ENCODE measurements at regions not wholly inside any gene's neighbourhood (a gene's known extent, or its start where the extent isn't known, plus 50 kb on each side); places are given as distances from the start of the nearest gene placed in this dataset.
A peak's percentile ranks its signal among the peaks of the same experiment; 100 is the strongest.
"Not testable (repeated sequence)": the region's sequence is repeated elsewhere in the genome, so short reads cannot be mapped to it uniquely, and the experiment has no call there.

DNA sequence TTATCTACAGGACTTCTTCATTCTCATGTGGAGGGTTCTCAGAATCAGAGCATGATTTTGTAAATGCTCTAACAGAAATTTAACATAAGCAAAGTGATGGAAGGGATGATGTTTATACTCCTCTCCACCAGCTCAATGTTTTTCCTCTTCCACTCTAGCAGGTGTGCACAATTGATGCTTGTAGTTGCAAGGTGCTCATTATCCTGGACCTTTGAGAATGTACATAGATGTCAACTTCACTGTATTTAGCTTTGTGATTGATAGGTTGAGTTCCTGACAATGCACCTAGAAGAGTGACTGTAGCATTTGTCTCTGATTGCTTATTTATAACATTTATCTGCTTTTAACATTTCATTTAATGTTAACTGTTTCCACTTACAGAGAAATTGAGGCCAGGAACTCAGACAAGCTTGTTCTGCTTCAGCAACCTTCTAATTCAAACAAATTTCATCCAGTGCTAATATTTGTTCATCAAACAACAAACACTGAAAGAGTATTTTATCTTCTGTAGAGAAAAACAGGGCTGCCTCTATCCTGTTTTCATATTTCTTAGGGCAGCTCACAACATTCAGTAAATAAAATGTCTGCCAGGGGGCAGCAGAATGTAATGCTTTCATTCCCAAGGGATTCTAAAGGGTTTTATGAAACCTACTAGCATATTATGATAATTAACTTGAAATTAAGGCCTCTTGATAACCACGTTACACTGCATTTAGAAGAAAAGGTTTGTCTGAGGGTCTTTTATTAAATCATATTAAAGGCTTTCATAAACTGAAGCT is 127.9 kb upstream of the NOL4 start:
- peak; percentile 6 for DNase-seq (ENCODE audit: low spot score)

DNA sequence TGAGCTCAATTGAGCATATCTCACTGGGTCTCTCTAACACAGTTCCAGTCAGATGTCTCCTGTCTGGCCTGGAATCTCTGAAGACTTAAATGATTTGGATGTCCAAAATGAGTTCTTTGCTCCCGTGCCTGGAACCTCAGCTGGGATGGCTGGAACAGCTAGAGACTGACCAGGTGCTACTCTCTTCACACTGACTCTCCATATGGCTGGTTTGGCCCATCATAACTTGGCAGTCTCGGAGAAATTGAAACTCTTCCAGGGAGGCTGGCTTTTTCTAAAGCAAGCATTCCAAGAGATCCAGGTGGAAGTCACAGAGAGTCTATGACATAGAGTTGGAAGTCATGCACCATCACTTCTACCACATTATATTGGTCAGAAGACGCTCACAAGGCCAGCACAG is 129.6 kb upstream of the NOL4 start:
- DNase-seq (ENCODE audit: low spot score) = no peak

- DNase-seq (ENCODE audit: low spot score) = no peak
Observed at GRCh38 chr18:34357944-34358580, 133.3 kb upstream of the NOL4 start.

DNA sequence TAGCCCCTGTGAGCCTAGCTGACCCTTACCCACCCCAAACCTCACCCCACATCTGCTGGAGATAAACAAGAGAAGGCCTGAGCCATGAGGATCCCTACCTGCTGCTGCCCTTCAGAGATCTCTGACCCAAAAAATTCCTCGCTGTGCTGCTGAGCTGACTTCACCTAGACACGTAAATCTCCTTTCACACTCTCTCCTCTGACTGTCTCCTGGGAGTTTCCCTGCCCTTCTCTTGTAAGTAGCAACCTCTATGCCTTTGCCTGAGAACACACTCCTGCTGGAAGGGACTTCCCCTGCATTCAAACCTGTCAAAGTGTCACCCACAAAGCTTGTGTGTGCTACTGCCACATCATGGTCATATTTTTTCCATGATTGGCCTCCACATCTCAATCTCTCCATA is 134.2 kb upstream of the NOL4 start:
- DNase-seq (ENCODE audit: low spot score) = no peak

DNA sequence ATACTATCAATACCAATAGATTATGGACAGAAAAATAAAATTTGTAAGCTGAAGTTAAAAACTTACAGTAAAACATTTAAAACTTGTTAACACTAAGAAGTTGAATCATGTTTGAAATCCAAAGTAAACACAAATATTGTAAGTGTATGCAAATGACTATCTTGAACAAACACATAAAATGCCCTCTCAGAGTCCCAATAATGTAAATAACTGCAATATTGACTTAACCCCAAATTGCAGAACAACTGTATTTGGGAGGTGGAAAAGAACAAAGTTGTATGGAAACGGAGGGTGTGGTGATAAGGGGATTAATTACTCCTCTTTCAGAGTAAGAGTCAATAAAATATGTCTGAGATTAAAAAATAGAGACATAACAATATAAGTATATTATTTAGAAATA is 140.0 kb upstream of the NOL4 start:
- no peak for DNase-seq (ENCODE audit: low spot score)

GRCh38 chr18:34370704-34371395 is 146.1 kb upstream of the NOL4 start:
- no peak for DNase-seq (ENCODE audit: low spot score)

- DNase-seq (ENCODE audit: low spot score) = no peak
Observed at GRCh38 chr18:34380326-34380725, 155.6 kb upstream of the NOL4 start.

DNA sequence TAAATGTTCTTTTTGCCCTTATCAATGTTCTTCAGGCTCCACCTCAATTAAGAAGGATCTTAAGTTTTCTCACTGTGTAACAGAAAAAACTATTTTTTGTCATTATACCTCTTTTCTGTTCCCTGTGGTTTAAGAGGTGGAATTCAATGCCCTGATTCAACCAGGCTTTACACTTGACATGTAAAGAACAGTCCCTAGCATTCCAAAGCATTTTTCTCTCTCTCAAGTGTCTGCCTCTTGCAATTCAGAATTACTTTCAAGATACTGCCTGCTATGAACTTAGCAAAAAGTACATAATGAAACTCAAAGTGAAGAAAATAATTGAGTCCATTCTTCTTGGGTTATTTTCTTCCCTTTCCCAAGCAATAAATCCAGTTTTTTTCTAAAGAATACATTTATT is 160.6 kb upstream of the NOL4 start:
- no peak for DNase-seq (ENCODE audit: low spot score)

DNA sequence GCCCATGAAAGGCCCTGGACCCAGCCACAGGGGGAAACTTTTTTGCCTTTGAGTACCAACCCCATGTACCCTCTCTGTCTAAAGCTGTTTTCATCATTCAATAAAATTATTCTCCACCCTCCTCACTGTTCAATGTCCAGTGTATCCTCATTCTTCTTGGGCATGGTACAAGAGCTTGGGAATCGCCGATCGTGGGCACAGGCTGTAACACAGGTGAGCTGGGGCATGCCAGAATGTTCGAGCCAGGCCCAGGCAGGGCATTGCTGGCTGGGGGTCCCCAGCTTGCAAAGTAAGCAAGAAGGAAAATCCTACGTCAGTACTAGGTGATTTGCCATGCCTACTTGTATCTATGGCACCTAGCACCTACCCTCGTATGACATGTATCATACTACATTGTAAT is 162.1 kb upstream of the NOL4 start:
- DNase-seq (ENCODE audit: low spot score) = no peak

- no peak for DNase-seq (ENCODE audit: low spot score)
Observed at GRCh38 chr18:34397286-34397896, 172.7 kb upstream of the NOL4 start.

DNA sequence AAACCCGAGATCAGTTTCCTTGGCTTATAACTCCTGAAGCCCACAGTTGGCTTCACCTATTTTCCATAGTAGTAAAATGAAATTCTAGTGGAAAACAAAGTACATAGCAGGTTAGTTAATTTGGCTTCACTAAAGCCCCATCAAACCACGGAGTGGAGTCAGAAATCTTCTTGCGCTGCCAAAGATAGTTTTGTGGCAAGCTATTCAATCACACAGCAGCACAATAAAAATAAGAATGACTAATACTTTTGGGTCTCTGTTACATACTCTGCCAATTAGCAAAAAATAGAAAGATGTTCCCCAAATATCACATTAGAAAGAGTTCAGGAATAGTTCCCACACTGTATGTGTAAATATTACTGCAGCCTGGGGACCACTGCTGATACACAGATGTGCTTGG is 175.2 kb upstream of the NOL4 start:
- DNase-seq (ENCODE audit: low spot score) = no peak

GRCh38 chr18:34400834-34401233 is 176.1 kb upstream of the NOL4 start:
- no peak for DNase-seq (ENCODE audit: low spot score)

- no peak for DNase-seq (ENCODE audit: low spot score)
Observed at GRCh38 chr18:34401775-34402174, 177.1 kb upstream of the NOL4 start.

DNA sequence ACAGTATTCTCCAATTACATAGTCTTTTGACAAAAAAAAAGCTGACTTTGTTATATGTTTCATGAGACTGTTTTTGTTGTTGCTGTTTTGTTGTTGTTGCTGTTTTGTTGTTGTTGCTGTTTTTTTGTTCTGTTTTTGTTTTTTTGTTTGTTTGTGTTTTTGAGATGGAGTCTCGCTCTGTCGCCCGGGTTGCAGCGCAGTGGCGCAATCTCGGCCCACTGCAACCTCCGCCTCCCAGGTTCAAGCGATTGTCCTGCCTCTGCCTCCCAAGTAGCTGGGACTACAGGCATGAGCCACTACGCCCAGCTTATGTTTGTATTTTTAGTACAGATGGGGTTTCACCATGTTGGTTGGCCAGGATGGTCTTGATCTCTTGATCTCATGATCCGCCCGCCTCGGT is 182.8 kb upstream of the NOL4 start:
- not testable (repeated sequence) for DNase-seq (ENCODE audit: low spot score)

GRCh38 chr18:34411952-34412351 is 187.2 kb upstream of the NOL4 start:
- DNase-seq (ENCODE audit: low spot score) = no peak

DNA sequence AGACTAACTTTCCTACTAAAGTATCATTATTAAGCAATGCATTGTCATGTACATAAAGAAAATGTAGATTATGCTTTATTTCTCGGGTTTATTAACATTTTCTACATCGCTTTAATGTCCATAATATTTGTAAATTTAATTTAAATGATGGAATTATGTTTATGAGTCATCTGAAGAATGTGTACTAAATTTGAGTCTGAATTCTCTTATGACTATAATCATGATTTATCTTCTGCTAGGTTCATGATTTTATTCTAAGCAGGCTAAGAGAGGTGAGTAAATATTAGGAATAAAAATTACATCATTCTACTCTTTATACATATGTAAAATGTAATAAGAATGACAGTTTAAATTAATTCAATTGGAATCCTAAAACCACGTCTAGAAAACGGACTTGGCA is 206.3 kb upstream of the NOL4 start:
- no peak for DNase-seq (ENCODE audit: low spot score)

DNA sequence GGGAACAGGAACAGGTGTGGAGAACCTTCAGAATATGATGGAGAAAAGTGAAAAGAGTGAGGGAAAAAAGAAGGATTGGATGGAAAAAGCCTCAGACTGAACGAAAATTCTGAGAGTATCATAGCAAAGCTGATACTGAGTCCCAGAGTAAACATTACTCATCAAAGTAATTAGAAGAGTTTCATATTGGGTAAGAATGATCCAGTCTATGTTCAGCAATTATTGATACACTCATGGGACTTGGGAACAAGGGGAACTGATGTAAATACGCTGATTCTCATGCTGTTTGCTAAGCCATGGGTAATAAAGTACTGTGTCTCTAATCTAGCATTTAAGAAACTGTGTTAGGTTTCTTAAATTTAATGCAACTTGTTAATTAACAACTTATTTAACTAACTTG is 219.9 kb upstream of the NOL4 start:
- DNase-seq (ENCODE audit: low spot score) = no peak

DNA sequence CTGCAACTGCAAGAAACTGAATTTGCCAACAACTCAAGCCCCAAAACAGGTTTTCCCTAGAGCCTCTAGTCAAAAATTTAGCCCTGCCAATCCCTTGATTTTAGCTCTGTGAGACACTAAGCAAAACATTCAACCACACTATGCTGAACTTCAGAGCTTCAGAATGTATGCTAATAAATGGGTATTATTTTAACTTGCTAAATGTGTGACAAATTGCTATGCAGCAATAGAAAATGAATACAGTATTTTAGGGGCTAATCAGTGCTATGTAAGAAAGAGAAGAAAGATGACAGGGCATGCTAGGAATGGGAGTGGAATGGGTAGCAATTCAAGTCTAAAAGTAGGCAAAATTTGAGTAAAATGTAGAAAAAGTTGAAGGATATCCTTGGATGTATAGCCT is 223.9 kb upstream of the NOL4 start:
- DNase-seq (ENCODE audit: low spot score) = no peak

GRCh38 chr18:34457761-34458160 is 233.0 kb upstream of the NOL4 start:
- no peak for DNase-seq (ENCODE audit: low spot score)

GRCh38 chr18:34458410-34458977 is 233.8 kb upstream of the NOL4 start:
- DNase-seq (ENCODE audit: low spot score) = no peak

DNA sequence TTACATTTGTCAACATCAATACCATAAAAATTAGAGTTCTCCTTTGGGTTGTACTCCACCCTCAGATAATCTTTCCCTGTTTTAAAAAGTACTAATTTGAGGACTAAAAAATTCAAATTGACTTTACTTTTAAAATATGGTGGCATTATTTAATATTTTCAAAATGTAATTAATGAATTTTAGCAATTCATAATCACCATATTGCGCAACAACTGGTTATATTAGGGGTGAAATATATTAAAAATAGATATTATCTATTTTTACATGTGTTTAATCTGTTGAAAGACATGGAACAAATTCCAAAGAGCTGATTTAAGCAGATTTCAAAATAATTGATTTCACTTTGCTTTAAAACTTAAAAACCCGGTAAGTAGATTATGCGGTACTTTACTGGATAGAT is 236.6 kb upstream of the NOL4 start:
- no peak for DNase-seq (ENCODE audit: low spot score)

DNA sequence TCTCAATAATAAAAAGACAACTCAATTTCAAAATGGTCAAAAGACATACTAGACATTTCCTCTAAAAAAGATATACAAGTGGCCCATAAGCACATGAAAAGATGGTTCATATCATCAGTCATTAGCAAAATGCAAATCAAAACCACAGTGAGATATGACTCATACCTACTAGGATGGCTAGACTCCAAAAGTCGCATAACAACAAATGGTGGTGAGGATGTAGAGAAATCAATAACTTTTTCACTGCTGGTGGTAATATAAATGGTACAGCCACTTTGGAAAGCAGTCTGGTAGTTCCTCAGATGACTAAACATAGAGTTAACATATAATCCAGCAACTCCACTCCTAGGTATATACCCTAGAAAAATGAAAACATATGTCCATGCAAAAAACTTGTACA is 242.3 kb upstream of the NOL4 start:
- no peak for DNase-seq (ENCODE audit: low spot score)
